K562 (cell line): ENCODE measurements at regions not wholly inside any gene's neighbourhood (a gene's known extent, or its start where the extent isn't known, plus 50 kb on each side); places are given as distances from the start of the nearest gene placed in this dataset.

Experiments used
- ATAC-seq: fragments of 200-7000 bp; cut with Tn5 transposase; 3 replicates; pipeline ENCODE4 v1.9.1; 2020; ENCODE audit warnings: moderate library complexity
- BruUV-seq: library from RNA; stranded (reverse); fragments of 400-500 nt; replicated peaks from 2 replicates; lab custom pipeline; 2021; lab: Mats Ljungman, UMichigan
- CTCF ChIA-PET: fragments of 300-600 bp; formaldehyde crosslinking; extraction: SDS; loops from one replicate; lab custom pipeline; 2021; ENCODE audit warnings: low intra/inter-chr PET ratio; lab: Yijun Ruan, JAX
- POLR2A ChIA-PET: fragments of 300-600, 350-650 bp; sonication (Branson Sonifier 250); formaldehyde crosslinking; extraction: SDS; loops from one replicate; lab custom pipeline; 2021; ENCODE audit warnings: antibody characterized with exemption, inconsistent platforms; lab: Yijun Ruan, JAX
- DNase-seq, 4 experiments: peaks; one replicate each; pipeline versions ENCODE4 v3.0.0 to v3.0.0-alpha.2; 2011 to 2018; ENCODE audit warnings: low spot score in 3 of 4, mixed read lengths in 3 of 4; ENCODE audit errors: extremely low read depth in 1 of 4
- FAIRE-seq: peaks from 2 replicates; lab custom pipeline; 2011; peaks lifted over from hg19 to GRCh38; lab: Jason Lieb, UNC
- H2AFZ ChIP-seq: 2 replicates; pipeline ENCODE4 v1.6.0; 2011; ENCODE audit warnings: low read depth, low read length, control low read depth, inconsistent platforms
- H3K27ac ChIP-seq: fragments of 200-600 bp; 3 replicates; pipeline ENCODE4 v1.8.0; 2011; ENCODE audit warnings: low read depth, mild to moderate bottlenecking, control low read depth, inconsistent platforms, low read length, moderate library complexity, mixed read lengths; ENCODE audit errors: extremely low read depth
- H3K27me3 ChIP-seq, 2 experiments: fragments of 300-600 bp in 1 of 2; 2 replicates in 1 of 2; 3 replicates in 1 of 2; pipeline versions ENCODE4 v1.6.0 to v1.8.0; 2011; ENCODE audit warnings: inconsistent platforms in 2 of 2, low read length in 2 of 2, mild to moderate bottlenecking in 1 of 2, mixed read lengths in 1 of 2, moderate library complexity in 1 of 2; ENCODE audit not compliant: control insufficient read depth in 2 of 2, insufficient read depth in 2 of 2
- H3K36me3 ChIP-seq: fragments of 300-600 bp; 3 replicates; pipeline ENCODE4 v1.8.0; 2011; ENCODE audit warnings: mild to moderate bottlenecking, low read length, inconsistent platforms; ENCODE audit not compliant: control insufficient read depth, insufficient read depth
- H3K4me1 ChIP-seq, 2 experiments: fragments of 200-600 bp in 1 of 2; replicated peaks in 1 of 2; 2 replicates in 1 of 2; 3 replicates in 1 of 2; pipeline versions ENCODE4 v1.5.1 to v1.8.0; 2011; ENCODE audit warnings: inconsistent platforms in 2 of 2, low read length in 2 of 2, mild to moderate bottlenecking in 1 of 2, mixed read lengths in 1 of 2, moderate library complexity in 1 of 2; ENCODE audit not compliant: control insufficient read depth in 2 of 2, insufficient read depth in 2 of 2
- H3K4me2 ChIP-seq: 2 replicates; pipeline ENCODE4 v1.6.1; 2011; ENCODE audit warnings: low read length, control low read depth, inconsistent platforms, mixed read lengths; ENCODE audit not compliant: insufficient read depth
- H3K4me3 ChIP-seq: fragments of 200-600 bp; sonication (generic), shearing (Covaris generic); 2 replicates; pipeline ENCODE4 v1.5.1; 2016; ENCODE audit warnings: control low read depth, inconsistent platforms
- H3K79me2 ChIP-seq: fragments of 200-600 bp; 3 replicates; pipeline ENCODE4 v1.8.0; 2011; ENCODE audit warnings: low read length, inconsistent platforms; ENCODE audit not compliant: control insufficient read depth, insufficient read depth
- H3K9ac ChIP-seq, 2 experiments: 2 replicates each; pipeline versions ENCODE4 v1.6.0 to v1.6.1; 2011; ENCODE audit warnings: low read depth in 2 of 2, low read length in 2 of 2, control low read depth in 1 of 2, inconsistent platforms in 1 of 2, mild to moderate bottlenecking in 1 of 2, mixed read lengths in 1 of 2; ENCODE audit not compliant: insufficient read depth in 1 of 2
- H3K9me1 ChIP-seq: one replicate; pipeline ENCODE4 v1.6.0; 2011; ENCODE audit warnings: inconsistent platforms, mild to moderate bottlenecking, low read length, moderate library complexity; ENCODE audit not compliant: control insufficient read depth, insufficient read depth
- H3K9me3 ChIP-seq: replicated peaks from 2 replicates; pipeline ENCODE4 v1.5.1; 2011; ENCODE audit warnings: low read depth, low read length, inconsistent platforms; ENCODE audit not compliant: control insufficient read depth, insufficient read depth
- H4K20me1 ChIP-seq: replicated peaks from 2 replicates; pipeline ENCODE4 v1.6.1; 2011; ENCODE audit warnings: low read length, inconsistent platforms, mixed read lengths; ENCODE audit not compliant: control insufficient read depth, insufficient read depth
- BCOR ChIP-seq: fragments of 450-650 bp; IDR thresholded peaks from 2 replicates; pipeline ENCODE4 v1.6.1; 2016
- HDAC1 ChIP-seq, 2 experiments: fragments of 450-650 bp; IDR thresholded peaks; 2 replicates each; pipeline ENCODE4 v1.6.1; 2016 to 2017; ENCODE audit warnings: inconsistent platforms in 1 of 2, mild to moderate bottlenecking in 1 of 2, moderate library complexity in 1 of 2
- KDM2B ChIP-seq: fragments of 250-450 bp; sonication (Bioruptor Pico); IDR thresholded peaks from 2 replicates; pipeline ENCODE4 v1.8.0; 2021; ENCODE audit warnings: mild to moderate bottlenecking, moderate library complexity
- NELFE ChIP-seq: IDR thresholded peaks from 2 replicates; pipeline ENCODE4 v1.6.1; 2011; ENCODE audit warnings: mild to moderate bottlenecking; ENCODE audit not compliant: insufficient read depth, insufficient read length
- RBM25 ChIP-seq: fragments of 200-400 bp; formaldehyde crosslinking; IDR thresholded peaks from 2 replicates; pipeline ENCODE4 v1.6.1; 2018; ENCODE audit warnings: low read length, low read depth, moderate library complexity; ENCODE audit not compliant: severe bottlenecking
- SAFB ChIP-seq: fragments of 200-400 bp; formaldehyde crosslinking; IDR thresholded peaks from 2 replicates; pipeline ENCODE4 v1.6.1; 2017; ENCODE audit warnings: low read depth, low read length, borderline replicate concordance
- ZNF175 ChIP-seq: fragments of 200-800 bp; sonication (Bioruptor generic); IDR thresholded peaks from 2 replicates; pipeline ENCODE4 v1.6.1; 2016; ENCODE audit warnings: low read depth, mild to moderate bottlenecking, missing genetic modification characterization, missing compliant biosample characterization
- WGBS: fragments of 100-300 bp; shearing (Covaris generic); methylation state at CpG from one replicate; pipeline ENCODE4 v1.1.6; 2016; ENCODE audit warnings: low coverage, mixed read lengths; ENCODE audit not compliant: insufficient coverage; ENCODE audit errors: missing lambda C conversion rate; 5-methylcytosine and 5-hydroxymethylcytosine counted together
- in situ Hi-C: fragments of 300-500 bp; cut with MboI; formaldehyde crosslinking; loops from 4 replicates; pipeline ENCODE4 v1.15.0; 2018; ENCODE audit warnings: inconsistent platforms, mixed read lengths
- intact Hi-C: fragments of 100-400 bp; cut with micrococcal nuclease; formaldehyde crosslinking; loops from 2 replicates; pipeline ENCODE4 v1.14.2; 2022
- TF ChIP-seq, protein P1 (sequence below): fragments of 450-650 bp; IDR thresholded peaks from 2 replicates; pipeline ENCODE4 v1.6.1; 2016; ENCODE audit warnings: low read depth, mild to moderate bottlenecking, moderate library complexity
- TF ChIP-seq, protein P2 (sequence below): fragments of 450-650 bp; IDR thresholded peaks from 2 replicates; pipeline ENCODE4 v1.6.1; 2018; ENCODE audit warnings: mild to moderate bottlenecking, low read depth; ENCODE audit not compliant: partially characterized antibody
- TF ChIP-seq, protein P3 (sequence below): IDR thresholded peaks from 2 replicates; pipeline ENCODE4 v1.6.1; 2011; ENCODE audit not compliant: insufficient read length; ENCODE audit errors: extremely low read depth
- TF ChIP-seq, protein P4 (sequence below): sonication (generic); IDR thresholded peaks from 2 replicates; pipeline ENCODE4 v1.6.1; 2016

DNA sequence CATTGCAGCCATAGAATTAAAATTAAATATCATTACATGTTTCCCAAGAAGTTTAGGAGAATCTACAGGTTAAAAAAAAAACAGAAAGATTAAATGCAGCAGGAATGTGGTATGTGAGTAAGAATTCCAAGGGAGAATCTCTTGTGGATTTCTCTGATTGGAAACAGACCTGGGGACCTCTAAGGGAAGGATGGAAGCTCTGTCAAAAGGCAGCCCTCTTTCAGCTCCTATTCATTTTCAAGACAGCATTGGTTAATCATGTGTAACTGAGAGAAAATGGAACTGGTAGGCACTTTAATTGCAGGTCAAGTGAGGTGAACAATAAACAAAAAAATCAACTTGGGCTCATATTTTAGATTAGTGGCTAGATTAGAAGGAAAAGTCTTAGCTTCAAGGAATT lies 81.4 kb upstream of the MTPN start:
- TF ChIP-seq HDAC1 (IDR thresholded peaks at IDR 0.05), result no peak
- TF ChIP-seq NELFE, result no peak
- TF ChIP-seq, protein P1, sequence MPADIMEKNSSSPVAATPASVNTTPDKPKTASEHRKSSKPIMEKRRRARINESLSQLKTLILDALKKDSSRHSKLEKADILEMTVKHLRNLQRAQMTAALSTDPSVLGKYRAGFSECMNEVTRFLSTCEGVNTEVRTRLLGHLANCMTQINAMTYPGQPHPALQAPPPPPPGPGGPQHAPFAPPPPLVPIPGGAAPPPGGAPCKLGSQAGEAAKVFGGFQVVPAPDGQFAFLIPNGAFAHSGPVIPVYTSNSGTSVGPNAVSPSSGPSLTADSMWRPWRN, result no peak
- no peak for TF ChIP-seq KDM2B (CRISPR knock-in tag)
- DNase-seq, result no peak
- no peaks in the 10 kb centered on the region for H3K36me3 ChIP-seq
- no peaks in the 10 kb centered on the region for H3K9me1 ChIP-seq
- no peak overlapping the region for H3K27ac ChIP-seq
- H3K4me3 ChIP-seq, result no peak overlapping the region
- no peak for FAIRE-seq
- ATAC-seq, result no peak
- peaks cover 0 to 39% of the 10 kb centered on the region in 2 experiments; a peak in 4 of 5 replicates for H3K4me1 ChIP-seq
- no peaks in the 10 kb centered on the region for H3K27me3 ChIP-seq
- in situ Hi-C loops, result no loop called here
- H2AFZ ChIP-seq, result 0 out of 2 replicates have a peak overlapping the region, but pooled peaks have one; percentile 13
- H3K79me2 ChIP-seq, result no peaks in the 10 kb centered on the region
- H3K9ac ChIP-seq, result no peak overlapping the region
- H3K9me3 ChIP-seq, result no peaks in the 10 kb centered on the region
- POLR2A ChIA-PET, result interaction anchor here (1.1 kb wide), 1 partner anchor 25 kb away, joined by 3 read pairs; no protein-coding TSS in a partner anchor
- no peak overlapping the region for H3K4me2 ChIP-seq
- BruUV-seq, result no TSS peak
- CTCF ChIA-PET, result no interaction called here
- intact Hi-C loops, result no loop called here
- no peaks in the 10 kb centered on the region for H4K20me1 ChIP-seq

DNA sequence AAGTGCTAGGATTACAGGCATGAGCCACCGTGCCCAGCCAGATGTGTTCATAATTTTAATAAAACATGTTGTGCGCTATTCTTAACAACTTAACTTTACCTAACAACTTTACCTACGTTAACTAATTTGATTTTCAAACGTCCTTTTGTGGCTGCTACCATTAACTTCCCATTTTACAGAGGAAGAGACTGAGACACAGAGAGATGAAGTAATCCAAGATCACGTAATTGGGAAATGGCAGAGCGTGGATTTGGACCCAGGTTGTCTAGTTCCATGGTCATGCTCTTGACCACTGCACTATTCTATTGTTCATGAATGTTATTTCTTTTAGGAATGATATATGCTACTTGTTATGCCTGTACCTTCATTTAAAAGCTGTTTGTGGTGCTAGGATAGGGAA lies 80.3 kb upstream of the MTPN start:
- POLR2A ChIA-PET, result interaction anchor here (0.6 kb wide), 1 partner anchor 654 kb away, joined by 3 read pairs; no protein-coding TSS in a partner anchor
- no peak overlapping the region for H3K4me3 ChIP-seq
- H3K27ac ChIP-seq, result no peak overlapping the region
- intact Hi-C loops, result no loop called here
- H3K36me3 ChIP-seq, result no peaks in the 10 kb centered on the region
- no peaks in the 10 kb centered on the region for H3K9me1 ChIP-seq
- H3K4me1 ChIP-seq, result peaks cover 0 to 32% of the 10 kb centered on the region in 2 experiments; a peak in 3 of 5 replicates
- WGBS, result 44% methylated on average over 6 of the region's 6 CpGs
- TF ChIP-seq, protein P2, sequence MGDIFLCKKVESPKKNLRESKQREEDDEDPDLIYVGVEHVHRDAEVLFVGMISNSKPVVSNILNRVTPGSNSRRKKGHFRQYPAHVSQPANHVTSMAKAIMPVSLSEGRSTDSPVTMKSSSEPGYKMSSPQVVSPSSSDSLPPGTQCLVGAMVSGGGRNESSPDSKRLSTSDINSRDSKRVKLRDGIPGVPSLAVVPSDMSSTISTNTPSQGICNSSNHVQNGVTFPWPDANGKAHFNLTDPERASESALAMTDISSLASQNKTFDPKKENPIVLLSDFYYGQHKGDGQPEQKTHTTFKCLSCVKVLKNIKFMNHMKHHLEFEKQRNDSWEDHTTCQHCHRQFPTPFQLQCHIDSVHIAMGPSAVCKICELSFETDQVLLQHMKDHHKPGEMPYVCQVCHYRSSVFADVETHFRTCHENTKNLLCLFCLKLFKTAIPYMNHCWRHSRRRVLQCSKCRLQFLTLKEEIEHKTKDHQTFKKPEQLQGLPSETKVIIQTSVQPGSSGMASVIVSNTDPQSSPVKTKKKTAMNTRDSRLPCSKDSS, result no peak
- TF ChIP-seq, protein P3, sequence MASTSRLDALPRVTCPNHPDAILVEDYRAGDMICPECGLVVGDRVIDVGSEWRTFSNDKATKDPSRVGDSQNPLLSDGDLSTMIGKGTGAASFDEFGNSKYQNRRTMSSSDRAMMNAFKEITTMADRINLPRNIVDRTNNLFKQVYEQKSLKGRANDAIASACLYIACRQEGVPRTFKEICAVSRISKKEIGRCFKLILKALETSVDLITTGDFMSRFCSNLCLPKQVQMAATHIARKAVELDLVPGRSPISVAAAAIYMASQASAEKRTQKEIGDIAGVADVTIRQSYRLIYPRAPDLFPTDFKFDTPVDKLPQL, result no peak
- no peak for TF ChIP-seq ZNF175 (CRISPR knock-in tag)
- peak; percentile 77 for TF ChIP-seq RBM25
- TF ChIP-seq, protein P4, sequence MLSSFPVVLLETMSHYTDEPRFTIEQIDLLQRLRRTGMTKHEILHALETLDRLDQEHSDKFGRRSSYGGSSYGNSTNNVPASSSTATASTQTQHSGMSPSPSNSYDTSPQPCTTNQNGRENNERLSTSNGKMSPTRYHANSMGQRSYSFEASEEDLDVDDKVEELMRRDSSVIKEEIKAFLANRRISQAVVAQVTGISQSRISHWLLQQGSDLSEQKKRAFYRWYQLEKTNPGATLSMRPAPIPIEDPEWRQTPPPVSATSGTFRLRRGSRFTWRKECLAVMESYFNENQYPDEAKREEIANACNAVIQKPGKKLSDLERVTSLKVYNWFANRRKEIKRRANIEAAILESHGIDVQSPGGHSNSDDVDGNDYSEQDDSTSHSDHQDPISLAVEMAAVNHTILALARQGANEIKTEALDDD, result peak; percentile 56; the same call in 1 of the 2 replicates
- TF ChIP-seq BCOR, result peak; percentile 51
- TF ChIP-seq SAFB, result no peak
- TF ChIP-seq, all 486 proteins: peak for 3
- no peaks in the 10 kb centered on the region for H3K79me2 ChIP-seq
- FAIRE-seq (no peak), ATAC-seq (no peak), DNase-seq (no peak)
- H2AFZ ChIP-seq, result no peak overlapping the region
- no peaks in the 10 kb centered on the region for H3K9me3 ChIP-seq
- H3K27me3 ChIP-seq, result no peaks in the 10 kb centered on the region
- no TSS peak for BruUV-seq
- in situ Hi-C loops, result no loop called here
- no peak overlapping the region for H3K4me2 ChIP-seq
- CTCF ChIA-PET, result no interaction called here
- H4K20me1 ChIP-seq, result no peaks in the 10 kb centered on the region
- H3K9ac ChIP-seq, result no peak overlapping the region
